ENCODE measurements at regions not wholly inside any gene's neighbourhood (a gene's known extent, or its start where the extent isn't known, plus 50 kb on each side); places are given as distances from the start of the nearest gene placed in this dataset.

DNA sequence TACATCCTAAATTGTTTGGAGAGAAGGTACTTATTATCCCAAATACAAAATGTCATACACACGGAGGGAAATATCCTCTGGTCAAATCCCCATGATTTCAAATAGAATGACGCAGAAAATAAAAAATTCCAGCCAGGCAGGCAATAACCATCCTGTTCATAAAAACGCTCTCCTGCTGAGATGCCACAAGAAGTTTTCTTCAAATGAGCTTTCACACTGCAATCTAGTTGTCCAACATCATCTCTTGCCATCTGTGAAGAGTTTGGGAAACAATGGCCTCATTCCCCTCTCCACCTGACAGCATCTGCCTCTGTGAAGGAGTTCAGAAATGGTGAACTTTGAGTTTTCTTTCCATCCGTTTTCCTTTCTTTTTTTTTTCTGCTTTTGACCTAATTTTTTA lies 83.3 kb upstream of the SLC30A5 start:
- TF ChIP-seq, protein P1, sequence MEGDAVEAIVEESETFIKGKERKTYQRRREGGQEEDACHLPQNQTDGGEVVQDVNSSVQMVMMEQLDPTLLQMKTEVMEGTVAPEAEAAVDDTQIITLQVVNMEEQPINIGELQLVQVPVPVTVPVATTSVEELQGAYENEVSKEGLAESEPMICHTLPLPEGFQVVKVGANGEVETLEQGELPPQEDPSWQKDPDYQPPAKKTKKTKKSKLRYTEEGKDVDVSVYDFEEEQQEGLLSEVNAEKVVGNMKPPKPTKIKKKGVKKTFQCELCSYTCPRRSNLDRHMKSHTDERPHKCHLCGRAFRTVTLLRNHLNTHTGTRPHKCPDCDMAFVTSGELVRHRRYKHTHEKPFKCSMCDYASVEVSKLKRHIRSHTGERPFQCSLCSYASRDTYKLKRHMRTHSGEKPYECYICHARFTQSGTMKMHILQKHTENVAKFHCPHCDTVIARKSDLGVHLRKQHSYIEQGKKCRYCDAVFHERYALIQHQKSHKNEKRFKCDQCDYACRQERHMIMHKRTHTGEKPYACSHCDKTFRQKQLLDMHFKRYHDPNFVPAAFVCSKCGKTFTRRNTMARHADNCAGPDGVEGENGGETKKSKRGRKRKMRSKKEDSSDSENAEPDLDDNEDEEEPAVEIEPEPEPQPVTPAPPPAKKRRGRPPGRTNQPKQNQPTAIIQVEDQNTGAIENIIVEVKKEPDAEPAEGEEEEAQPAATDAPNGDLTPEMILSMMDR (conservative IDR thresholded peaks at IDR 0.05; ENCODE audit: low read depth, low read length) = no peak
- no peak for TF ChIP-seq EZH2 (IDR thresholded peaks at IDR 0.05; ENCODE audit: borderline replicate concordance, low read depth, low read length, poor library complexity, severe bottlenecking)

All from A673 (cell line).